ENCODE measurements at regions not wholly inside any gene's neighbourhood (a gene's known extent, or its start where the extent isn't known, plus 50 kb on each side); places are given as distances from the start of the nearest gene placed in this dataset.

DNA sequence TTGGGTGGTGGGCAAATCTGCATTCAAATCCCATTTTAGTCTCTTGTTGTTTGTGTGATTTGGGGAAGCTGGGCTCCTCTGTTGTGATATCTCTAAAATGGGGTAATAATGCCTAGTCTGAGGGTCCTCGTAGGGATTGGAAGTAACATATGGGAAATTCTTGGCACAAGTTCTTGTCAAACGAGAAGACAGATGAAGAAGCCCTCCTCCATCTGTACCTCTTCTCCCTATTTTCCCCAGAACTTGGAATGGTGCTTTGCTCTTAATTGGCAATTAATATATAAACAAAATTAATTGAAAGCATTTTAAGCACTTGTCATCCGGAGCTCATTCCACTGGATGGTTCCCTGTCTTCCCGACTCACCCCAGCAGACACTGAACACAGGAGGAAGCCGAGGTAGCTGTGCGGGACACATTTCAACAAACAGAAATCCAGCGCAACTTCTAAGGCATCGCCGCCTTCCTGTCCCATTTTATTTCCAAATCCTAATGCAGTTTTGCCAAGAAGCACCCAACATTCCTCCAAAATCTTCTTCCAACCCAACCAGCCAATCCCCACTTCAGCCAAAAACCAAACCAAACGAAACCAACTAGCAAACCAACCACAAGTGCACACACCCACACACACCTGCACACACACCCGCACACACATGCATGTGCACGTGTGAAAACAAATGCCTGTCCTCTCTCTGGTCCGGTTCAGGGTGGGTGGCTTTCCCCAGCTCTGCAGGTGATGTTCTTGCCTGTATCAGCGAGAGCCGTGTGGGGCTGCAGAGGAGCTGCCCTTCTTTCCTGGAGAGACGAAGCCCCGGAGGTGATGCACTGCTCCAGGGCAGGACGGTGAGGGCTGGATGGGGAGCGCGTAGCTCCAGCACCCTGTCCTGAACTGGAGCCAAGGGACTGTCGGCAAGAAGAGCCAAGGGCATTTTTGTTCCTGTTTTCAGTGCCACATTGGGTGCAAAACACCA is 100.8 kb upstream of the B3GAT1 start:
- no peak overlapping the region for H3K4me3 Mint-ChIP-seq (ENCODE audit: unreplicated experiment)
- no peak for FAIRE-seq
- H3K4me1 Mint-ChIP-seq (ENCODE audit: low read depth, unreplicated experiment): no peaks in the 10 kb centered on the region
- H3K9me3 Mint-ChIP-seq (ENCODE audit: unreplicated experiment): peaks cover 2% of the 10 kb centered on the region
- H3K36me3 Mint-ChIP-seq (ENCODE audit: low read depth, unreplicated experiment): peaks cover 3% of the 10 kb centered on the region
- H3K27ac ChIP-seq (ENCODE audit: low read depth, low read length): no peak overlapping the region
- no peaks in the 10 kb centered on the region for H3K79me2 ChIP-seq (ENCODE audit: insufficient read depth, low read length)
- H3K4me1 ChIP-seq (ENCODE audit: insufficient read depth, low read length): no peaks in the 10 kb centered on the region
- H3K9me3 ChIP-seq (ENCODE audit: insufficient read depth, low read depth, low read length): no peaks in the 10 kb centered on the region
- no peak overlapping the region for H3K4me2 ChIP-seq (ENCODE audit: low read length)
- no peak for DNase-seq (ENCODE audit: low read depth)
- no peak overlapping the region for H3K4me3 ChIP-seq (ENCODE audit: insufficient read depth, low read depth, low read length)
- no peaks in the 10 kb centered on the region for H3K27me3 ChIP-seq (ENCODE audit: insufficient read depth, low read length)
- no peaks in the 10 kb centered on the region for H4K20me1 ChIP-seq (ENCODE audit: insufficient read depth, low read length)
- no peak overlapping the region for H2AFZ ChIP-seq (ENCODE audit: low read depth, low read length)
- TF ChIP-seq EZH2 (IDR thresholded peaks at IDR 0.05; ENCODE audit: insufficient read depth, low read length): no peak
- TF ChIP-seq, protein P1, sequence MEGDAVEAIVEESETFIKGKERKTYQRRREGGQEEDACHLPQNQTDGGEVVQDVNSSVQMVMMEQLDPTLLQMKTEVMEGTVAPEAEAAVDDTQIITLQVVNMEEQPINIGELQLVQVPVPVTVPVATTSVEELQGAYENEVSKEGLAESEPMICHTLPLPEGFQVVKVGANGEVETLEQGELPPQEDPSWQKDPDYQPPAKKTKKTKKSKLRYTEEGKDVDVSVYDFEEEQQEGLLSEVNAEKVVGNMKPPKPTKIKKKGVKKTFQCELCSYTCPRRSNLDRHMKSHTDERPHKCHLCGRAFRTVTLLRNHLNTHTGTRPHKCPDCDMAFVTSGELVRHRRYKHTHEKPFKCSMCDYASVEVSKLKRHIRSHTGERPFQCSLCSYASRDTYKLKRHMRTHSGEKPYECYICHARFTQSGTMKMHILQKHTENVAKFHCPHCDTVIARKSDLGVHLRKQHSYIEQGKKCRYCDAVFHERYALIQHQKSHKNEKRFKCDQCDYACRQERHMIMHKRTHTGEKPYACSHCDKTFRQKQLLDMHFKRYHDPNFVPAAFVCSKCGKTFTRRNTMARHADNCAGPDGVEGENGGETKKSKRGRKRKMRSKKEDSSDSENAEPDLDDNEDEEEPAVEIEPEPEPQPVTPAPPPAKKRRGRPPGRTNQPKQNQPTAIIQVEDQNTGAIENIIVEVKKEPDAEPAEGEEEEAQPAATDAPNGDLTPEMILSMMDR (IDR thresholded peaks at IDR 0.05; ENCODE audit: insufficient read depth, low read depth, low read length): no peak
- H3K27ac Mint-ChIP-seq (ENCODE audit: unreplicated experiment): no peak overlapping the region
- H3K9ac ChIP-seq (ENCODE audit: low read length): no peak overlapping the region
- peaks cover 67% of the 10 kb centered on the region for H3K27me3 Mint-ChIP-seq (ENCODE audit: low read depth, unreplicated experiment)
- H3K36me3 ChIP-seq (ENCODE audit: insufficient read depth, low read length): no peaks in the 10 kb centered on the region

DNA sequence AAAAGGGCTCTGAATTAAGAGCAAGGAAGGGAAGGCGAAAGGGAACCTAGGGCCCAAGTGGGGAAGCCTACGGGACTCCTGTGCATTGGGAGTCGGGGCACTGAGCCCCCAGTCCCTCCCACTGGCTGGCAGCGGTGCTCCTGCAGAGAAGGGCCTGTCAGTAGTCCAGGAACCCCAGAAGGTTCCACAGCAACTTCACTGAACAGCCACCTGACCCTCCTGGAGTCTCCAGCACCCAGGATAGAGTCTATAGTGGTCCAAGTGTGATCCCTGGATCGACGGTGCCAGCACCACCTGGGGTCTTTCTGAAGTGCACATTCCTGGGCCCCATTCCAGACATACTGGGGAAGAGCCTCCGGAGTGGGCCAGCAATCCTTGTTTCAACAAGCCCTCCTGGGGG is 100.0 kb upstream of the B3GAT1 start:
- H3K4me3 ChIP-seq (ENCODE audit: insufficient read depth, low read depth, low read length): no peak overlapping the region
- H2AFZ ChIP-seq (ENCODE audit: low read depth, low read length): no peak overlapping the region
- peaks cover 3% of the 10 kb centered on the region for H3K36me3 Mint-ChIP-seq (ENCODE audit: low read depth, unreplicated experiment)
- H3K9me3 Mint-ChIP-seq (ENCODE audit: unreplicated experiment): peaks cover 2% of the 10 kb centered on the region
- TF ChIP-seq, protein P1 (IDR thresholded peaks at IDR 0.05; ENCODE audit: insufficient read depth, low read depth, low read length): no peak
- H3K9ac ChIP-seq (ENCODE audit: low read length): no peak overlapping the region
- H3K27me3 Mint-ChIP-seq (ENCODE audit: low read depth, unreplicated experiment): peaks cover 64% of the 10 kb centered on the region
- H3K27me3 ChIP-seq (ENCODE audit: insufficient read depth, low read length): no peaks in the 10 kb centered on the region
- no peak overlapping the region for H3K27ac ChIP-seq (ENCODE audit: low read depth, low read length)
- H3K79me2 ChIP-seq (ENCODE audit: insufficient read depth, low read length): no peaks in the 10 kb centered on the region
- H3K4me1 Mint-ChIP-seq (ENCODE audit: low read depth, unreplicated experiment): no peaks in the 10 kb centered on the region
- H3K4me3 Mint-ChIP-seq (ENCODE audit: unreplicated experiment): no peak overlapping the region
- H3K4me1 ChIP-seq (ENCODE audit: insufficient read depth, low read length): no peaks in the 10 kb centered on the region
- no peaks in the 10 kb centered on the region for H3K36me3 ChIP-seq (ENCODE audit: insufficient read depth, low read length)
- no peak overlapping the region for H3K27ac Mint-ChIP-seq (ENCODE audit: unreplicated experiment)
- H4K20me1 ChIP-seq (ENCODE audit: insufficient read depth, low read length): no peaks in the 10 kb centered on the region
- DNase-seq (ENCODE audit: low read depth) (no peak), FAIRE-seq (no peak)
- H3K9me3 ChIP-seq (ENCODE audit: insufficient read depth, low read depth, low read length): no peaks in the 10 kb centered on the region
- H3K4me2 ChIP-seq (ENCODE audit: low read length): no peak overlapping the region

DNA sequence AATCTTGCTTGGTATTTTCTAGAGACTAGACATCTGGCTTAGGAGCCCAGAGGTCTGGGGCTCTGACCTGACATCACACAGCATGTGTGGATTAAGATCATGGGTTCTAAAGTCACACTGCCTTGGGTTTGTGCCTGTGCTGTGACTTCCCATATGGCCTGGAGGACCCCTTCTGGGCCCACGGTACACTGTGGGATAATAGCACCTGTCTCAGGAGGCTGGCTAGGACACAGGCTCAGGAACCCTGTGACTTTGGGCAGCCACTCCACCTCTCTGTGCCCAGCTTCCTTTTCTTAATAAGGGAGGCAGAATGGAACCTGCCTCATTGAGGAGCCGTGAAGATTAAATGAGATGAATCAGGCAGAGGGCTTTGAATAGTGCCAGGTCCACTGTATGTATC is 99.2 kb upstream of the B3GAT1 start:
- TF ChIP-seq EZH2 (IDR thresholded peaks at IDR 0.05; ENCODE audit: insufficient read depth, low read length): no peak
- TF ChIP-seq, protein P1 (IDR thresholded peaks at IDR 0.05; ENCODE audit: insufficient read depth, low read depth, low read length): no peak
- Histone ChIP-seq H3K27me3 (ENCODE audit: insufficient read depth, low read length) (no peaks in the 10 kb centered on the region), H3K9me3 (ENCODE audit: insufficient read depth, low read depth, low read length) (no peaks in the 10 kb centered on the region), H3K9ac (ENCODE audit: low read length) (no peak overlapping the region), H3K79me2 (ENCODE audit: insufficient read depth, low read length) (no peaks in the 10 kb centered on the region), H3K4me3 (ENCODE audit: insufficient read depth, low read depth, low read length) (no peak overlapping the region), H3K4me1 (ENCODE audit: insufficient read depth, low read length) (no peaks in the 10 kb centered on the region), H3K27ac (ENCODE audit: low read depth, low read length) (no peak overlapping the region), H3K4me2 (ENCODE audit: low read length) (no peak overlapping the region), H2AFZ (ENCODE audit: low read depth, low read length) (no peak overlapping the region), H3K36me3 (ENCODE audit: insufficient read depth, low read length) (no peaks in the 10 kb centered on the region), H4K20me1 (ENCODE audit: insufficient read depth, low read length) (no peaks in the 10 kb centered on the region)
- Mint-ChIP-seq H3K4me3 (ENCODE audit: unreplicated experiment) (no peak overlapping the region), H3K9me3 (ENCODE audit: unreplicated experiment) (peaks cover 2% of the 10 kb centered on the region), H3K36me3 (ENCODE audit: low read depth, unreplicated experiment) (no peaks in the 10 kb centered on the region), H3K27me3 (ENCODE audit: low read depth, unreplicated experiment) (peaks cover 60% of the 10 kb centered on the region), H3K4me1 (ENCODE audit: low read depth, unreplicated experiment) (no peaks in the 10 kb centered on the region), H3K27ac (ENCODE audit: unreplicated experiment) (no peak overlapping the region)
- FAIRE-seq: no peak
- no peak for DNase-seq (ENCODE audit: low read depth)

Data from astrocyte (in vitro differentiated cells and primary cell).